HUES48 (cell line): ENCODE measurements at regions not wholly inside any gene's neighbourhood (a gene's known extent, or its start where the extent isn't known, plus 50 kb on each side); places are given as distances from the start of the nearest gene placed in this dataset.
"Not testable (repeated sequence)": the region's sequence is repeated elsewhere in the genome, so short reads cannot be mapped to it uniquely, and the experiment has no call there.

Experiments
- H3K27ac ChIP-seq: one replicate; pipeline ENCODE4 v1.7.0; 2013; ENCODE audit warnings: low read depth, low read length, inconsistent platforms
- H3K27me3 ChIP-seq: 2 replicates; pipeline ENCODE4 v1.6.1; 2013; ENCODE audit warnings: mild to moderate bottlenecking, low read length; ENCODE audit not compliant: control insufficient read depth, insufficient read depth
- H3K36me3 ChIP-seq: 2 replicates; pipeline ENCODE4 v1.6.1; 2013; ENCODE audit warnings: low read length; ENCODE audit not compliant: control insufficient read depth, insufficient read depth
- H3K4me1 ChIP-seq: 2 replicates; pipeline ENCODE4 v1.6.1; 2013; ENCODE audit warnings: mild to moderate bottlenecking, low read length; ENCODE audit not compliant: control insufficient read depth, insufficient read depth
- H3K4me3 ChIP-seq: 2 replicates; pipeline ENCODE4 v1.5.1; 2013; ENCODE audit warnings: mild to moderate bottlenecking, low read depth, low read length
- H3K9ac ChIP-seq: 2 replicates; pipeline ENCODE4 v1.6.1; 2013; ENCODE audit warnings: mild to moderate bottlenecking, low read depth, low read length, moderate library complexity
- H3K9me3 ChIP-seq: 2 replicates; pipeline ENCODE4 v1.6.1; 2013; ENCODE audit warnings: low read length; ENCODE audit not compliant: control insufficient read depth, insufficient read depth

DNA sequence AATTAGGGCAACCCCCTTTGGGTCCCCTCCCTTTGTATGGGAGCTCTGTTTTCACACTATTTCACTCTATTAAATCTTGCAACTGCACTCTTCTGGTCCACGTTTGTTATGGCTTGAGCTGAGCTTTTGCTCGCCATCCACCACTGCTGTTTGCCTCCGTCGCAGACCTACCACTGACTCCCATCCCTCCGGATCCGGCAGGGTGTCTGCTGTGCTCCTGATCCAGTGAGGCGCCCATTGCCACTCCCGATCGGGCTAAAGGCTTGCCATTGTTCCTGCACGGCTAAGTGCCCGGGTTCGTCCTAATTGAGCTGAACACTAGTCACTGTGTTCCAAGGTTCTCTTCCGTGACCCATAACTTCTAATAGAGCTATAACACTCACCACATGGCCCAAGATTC, 1424.7 kb downstream of the SLITRK1 start:
- not testable (repeated sequence) for H3K9me3 ChIP-seq, H3K4me1 ChIP-seq, H3K4me3 ChIP-seq, H3K9ac ChIP-seq, H3K36me3 ChIP-seq, H3K27ac ChIP-seq, H3K27me3 ChIP-seq

DNA sequence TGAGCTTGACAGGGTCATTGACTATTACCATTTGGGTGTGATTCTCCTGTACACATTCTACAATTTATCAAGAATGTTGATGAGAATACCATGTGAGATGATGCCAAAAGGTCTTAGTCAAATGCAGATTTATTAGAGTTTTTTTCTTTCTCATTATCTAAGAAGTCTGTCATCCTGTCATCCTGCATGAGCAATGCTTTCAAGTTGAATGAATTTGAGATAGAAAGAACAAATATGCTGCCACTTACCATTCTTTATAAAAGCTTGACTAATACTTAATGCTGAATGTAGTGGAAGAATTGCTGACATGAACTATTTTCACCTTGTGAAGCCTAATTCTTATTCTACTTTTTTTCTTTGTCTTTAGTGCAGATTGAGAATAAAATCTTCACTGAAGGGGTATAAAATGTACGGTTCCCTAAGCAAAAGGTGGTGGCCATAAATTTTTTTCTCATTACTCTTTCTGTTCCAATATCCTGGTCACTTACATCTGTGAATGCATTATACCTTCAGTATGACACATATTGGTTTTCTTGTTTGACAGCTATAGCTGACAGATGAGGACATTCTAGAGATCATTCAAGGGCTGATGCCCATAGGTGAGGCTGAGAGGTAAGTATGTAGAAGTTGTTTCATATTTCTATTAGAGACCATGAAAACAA, 1434.7 kb downstream of the SLITRK1 start:
- H3K27me3 ChIP-seq: no peaks in the 10 kb centered on the region
- H3K4me1 ChIP-seq: no peaks in the 10 kb centered on the region
- no peaks in the 10 kb centered on the region for H3K36me3 ChIP-seq
- no peak overlapping the region for H3K27ac ChIP-seq
- H3K9ac ChIP-seq: no peak overlapping the region
- H3K4me3 ChIP-seq: no peak overlapping the region
- no peaks in the 10 kb centered on the region for H3K9me3 ChIP-seq

DNA sequence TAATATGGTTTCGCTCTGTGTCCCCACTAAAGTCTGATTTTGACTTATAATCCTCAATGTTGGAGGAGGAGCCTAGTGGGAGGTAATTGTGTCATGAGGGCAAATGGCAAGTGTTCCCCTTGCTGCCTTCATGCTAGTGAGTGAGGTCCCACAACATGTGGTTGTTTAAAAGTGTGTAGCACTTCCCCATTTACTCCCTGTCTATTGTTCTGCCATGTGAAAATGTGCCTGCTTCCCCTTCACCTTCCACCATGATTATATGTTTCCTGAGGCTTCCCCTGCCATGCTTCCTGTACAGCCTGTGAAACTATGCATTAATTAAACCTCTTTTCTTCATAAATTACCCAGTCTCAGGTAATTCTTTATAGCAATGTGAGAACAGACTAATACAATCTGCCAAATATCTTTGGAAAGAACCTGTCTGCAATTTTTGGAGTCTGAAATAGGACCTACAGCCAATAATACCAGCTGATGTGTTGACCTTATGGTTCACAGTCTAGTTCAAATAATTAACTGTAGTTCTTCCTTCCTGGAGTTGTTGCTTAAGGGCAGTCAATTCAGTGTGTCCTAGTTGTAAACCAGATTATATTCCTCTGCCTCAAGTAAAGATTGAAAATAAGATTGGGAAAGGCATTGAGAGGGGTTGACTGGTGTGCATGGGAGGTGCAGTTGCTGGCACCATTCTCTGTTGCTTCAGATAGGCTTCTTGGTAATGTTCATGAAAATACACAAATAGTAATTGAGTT, 1442.9 kb downstream of the SLITRK1 start:
- H3K27ac ChIP-seq: no peak overlapping the region
- peaks cover 3% of the 10 kb centered on the region; the same call in 1 of the 2 replicates for H3K9me3 ChIP-seq
- H3K4me1 ChIP-seq: no peaks in the 10 kb centered on the region
- no peaks in the 10 kb centered on the region for H3K36me3 ChIP-seq
- no peak overlapping the region for H3K9ac ChIP-seq
- no peak overlapping the region for H3K4me3 ChIP-seq
- H3K27me3 ChIP-seq: no peaks in the 10 kb centered on the region

DNA sequence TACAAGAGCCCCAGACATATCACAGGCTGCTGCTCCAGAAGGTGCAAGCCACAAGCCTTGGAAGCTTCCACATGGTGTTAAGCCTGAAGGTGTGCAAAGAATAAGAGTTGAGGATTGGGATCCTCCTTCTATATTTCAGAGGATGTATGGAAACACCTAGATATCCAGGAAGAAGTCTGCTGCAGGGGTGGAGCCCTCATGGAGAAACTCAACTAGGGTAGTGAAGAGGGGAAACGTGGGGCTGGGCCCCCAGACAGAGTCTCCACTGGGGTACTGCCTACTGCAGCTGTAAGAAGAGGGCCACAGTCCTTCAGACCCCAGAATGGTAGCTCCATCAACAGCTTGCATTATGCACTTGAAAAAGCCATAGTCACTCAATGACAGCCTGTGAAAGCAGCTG, 1444.0 kb downstream of the SLITRK1 start:
- Histone ChIP-seq H3K27me3 (no peaks in the 10 kb centered on the region), H3K9ac (no peak overlapping the region), H3K4me3 (no peak overlapping the region), H3K36me3 (no peaks in the 10 kb centered on the region), H3K4me1 (no peaks in the 10 kb centered on the region), H3K9me3 (peaks cover 3% of the 10 kb centered on the region; the same call in 1 of the 2 replicates), H3K27ac (no peak overlapping the region)

DNA sequence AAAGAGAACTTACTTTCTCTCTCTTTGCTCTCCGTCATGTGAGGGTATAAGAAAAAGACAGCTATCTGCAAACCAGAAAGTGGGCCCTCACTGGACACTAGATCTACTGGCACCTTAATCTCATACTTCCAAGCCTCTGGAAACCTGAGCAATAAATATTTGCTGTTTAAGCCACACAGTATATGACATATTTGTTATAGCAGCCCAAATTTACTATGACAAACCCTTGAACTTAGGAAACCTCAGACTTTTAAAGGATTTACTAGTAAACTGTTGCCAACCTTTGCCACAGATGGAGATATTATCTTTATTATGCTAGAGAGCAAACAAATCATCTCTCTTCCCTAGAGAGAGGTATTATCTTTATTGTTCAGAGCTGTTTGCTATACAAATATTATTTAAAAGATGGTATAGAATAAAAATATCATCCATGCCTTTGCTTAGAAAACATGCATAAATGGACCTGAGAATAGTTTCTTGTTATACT, 1446.1 kb downstream of the SLITRK1 start:
- H3K4me1 ChIP-seq: no peaks in the 10 kb centered on the region
- H3K27ac ChIP-seq: no peak overlapping the region
- H3K4me3 ChIP-seq: no peak overlapping the region
- H3K9ac ChIP-seq: no peak overlapping the region
- H3K27me3 ChIP-seq: no peaks in the 10 kb centered on the region
- H3K9me3 ChIP-seq: peaks cover 3% of the 10 kb centered on the region; the same call in 1 of the 2 replicates
- H3K36me3 ChIP-seq: no peaks in the 10 kb centered on the region

DNA sequence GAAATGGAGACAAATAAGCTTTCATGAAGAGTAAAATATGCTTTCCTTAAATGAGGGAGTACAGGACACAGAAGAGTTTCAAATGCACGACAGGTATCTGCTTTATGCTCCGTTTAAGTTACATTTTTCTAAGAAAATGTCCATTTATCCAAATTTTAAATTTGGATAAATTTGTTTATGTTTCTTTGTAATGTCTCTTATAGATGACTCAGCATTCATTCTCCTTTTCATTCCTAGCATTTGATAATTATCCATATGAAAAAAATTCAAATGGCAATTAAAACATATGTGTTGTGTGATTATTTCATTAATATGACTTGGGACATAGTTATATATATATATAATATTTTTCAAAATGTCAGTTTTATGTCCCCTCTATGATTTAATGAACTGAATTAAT, 1449.3 kb downstream of the SLITRK1 start:
- no peaks in the 10 kb centered on the region for H3K27me3 ChIP-seq
- no peak overlapping the region for H3K4me3 ChIP-seq
- no peak overlapping the region for H3K27ac ChIP-seq
- peaks cover under 1% of the 10 kb centered on the region; the same call in 1 of the 2 replicates for H3K9me3 ChIP-seq
- H3K36me3 ChIP-seq: no peaks in the 10 kb centered on the region
- H3K9ac ChIP-seq: no peak overlapping the region
- H3K4me1 ChIP-seq: no peaks in the 10 kb centered on the region

- Histone ChIP-seq H3K9ac (no peak overlapping the region), H3K27me3 (no peaks in the 10 kb centered on the region), H3K4me1 (no peaks in the 10 kb centered on the region), H3K36me3 (no peaks in the 10 kb centered on the region), H3K27ac (no peak overlapping the region), H3K4me3 (no peak overlapping the region), H3K9me3 (no peaks in the 10 kb centered on the region)
These were observed 1469.5 kb downstream of the SLITRK1 start for GRCh38 chr13:82412749-82413148.

- no peak overlapping the region for H3K9ac ChIP-seq
- H3K36me3 ChIP-seq: no peaks in the 10 kb centered on the region
- no peak overlapping the region for H3K27ac ChIP-seq
- H3K4me3 ChIP-seq: no peak overlapping the region
- H3K27me3 ChIP-seq: no peaks in the 10 kb centered on the region
- H3K9me3 ChIP-seq: no peaks in the 10 kb centered on the region
- H3K4me1 ChIP-seq: no peaks in the 10 kb centered on the region
These were observed 1475.0 kb downstream of the SLITRK1 start for GRCh38 chr13:82407321-82407720.

DNA sequence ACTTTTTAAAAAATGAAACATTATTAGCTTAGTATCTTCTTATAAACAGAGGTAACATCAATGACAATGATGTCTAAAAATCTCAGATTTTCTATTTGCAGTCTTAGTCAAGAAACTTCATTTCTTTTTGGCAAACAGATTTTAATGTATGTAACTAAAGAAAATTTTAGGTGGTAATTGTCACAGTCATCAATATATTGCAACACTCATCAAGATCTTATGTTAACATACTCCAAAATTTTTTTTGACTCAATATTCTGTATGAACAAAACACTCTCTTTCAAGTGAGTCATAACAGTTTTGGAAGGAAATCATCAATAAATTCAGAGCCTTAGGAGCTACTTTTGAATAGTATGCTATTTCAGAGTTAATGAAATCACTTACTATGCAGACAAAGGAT, 1507.6 kb downstream of the SLITRK1 start:
- no peaks in the 10 kb centered on the region for H3K36me3 ChIP-seq
- H3K27ac ChIP-seq: no peak overlapping the region
- no peaks in the 10 kb centered on the region for H3K27me3 ChIP-seq
- no peak overlapping the region for H3K4me3 ChIP-seq
- H3K4me1 ChIP-seq: 0 out of 2 replicates have a peak, but pooled peaks cover 3% of the 10 kb centered on the region
- H3K9ac ChIP-seq: no peak overlapping the region
- H3K9me3 ChIP-seq: no peaks in the 10 kb centered on the region

DNA sequence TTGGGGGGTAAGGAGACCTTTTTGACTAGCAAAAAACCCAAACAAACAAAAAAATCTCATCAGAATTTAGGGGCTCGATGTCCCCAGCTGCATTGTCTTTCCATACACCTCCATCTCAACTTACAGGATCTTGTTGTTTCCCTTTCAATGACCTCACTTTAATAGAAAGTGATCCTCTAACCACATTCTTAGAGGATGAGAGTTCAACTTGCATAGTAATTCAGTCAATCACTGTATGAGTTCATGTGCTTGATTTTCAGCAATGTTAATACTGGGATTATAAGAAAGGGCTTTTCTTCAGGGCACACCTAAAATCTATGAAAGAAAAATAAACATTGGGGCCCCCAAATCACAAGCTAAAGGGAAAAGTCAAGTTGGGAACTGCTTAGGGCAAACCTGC, 1512.0 kb downstream of the SLITRK1 start:
- H3K27me3 ChIP-seq: no peaks in the 10 kb centered on the region
- H3K4me1 ChIP-seq: 0 out of 2 replicates have a peak, but pooled peaks cover 3% of the 10 kb centered on the region
- H3K27ac ChIP-seq: no peak overlapping the region
- H3K9me3 ChIP-seq: no peaks in the 10 kb centered on the region
- H3K36me3 ChIP-seq: no peaks in the 10 kb centered on the region
- H3K4me3 ChIP-seq: no peak overlapping the region
- H3K9ac ChIP-seq: no peak overlapping the region

- no peaks in the 10 kb centered on the region for H3K27me3 ChIP-seq
- H3K4me1 ChIP-seq: no peaks in the 10 kb centered on the region
- no peaks in the 10 kb centered on the region for H3K36me3 ChIP-seq
- H3K4me3 ChIP-seq: no peak overlapping the region
- no peak overlapping the region for H3K9ac ChIP-seq
- no peak overlapping the region for H3K27ac ChIP-seq
- no peaks in the 10 kb centered on the region for H3K9me3 ChIP-seq
These were observed 1517.7 kb downstream of the SLITRK1 start for GRCh38 chr13:82364525-82364924.
